ENCODE measurements at regions not wholly inside any gene's neighbourhood (a gene's known extent, or its start where the extent isn't known, plus 50 kb on each side); places are given as distances from the start of the nearest gene placed in this dataset.

DNA sequence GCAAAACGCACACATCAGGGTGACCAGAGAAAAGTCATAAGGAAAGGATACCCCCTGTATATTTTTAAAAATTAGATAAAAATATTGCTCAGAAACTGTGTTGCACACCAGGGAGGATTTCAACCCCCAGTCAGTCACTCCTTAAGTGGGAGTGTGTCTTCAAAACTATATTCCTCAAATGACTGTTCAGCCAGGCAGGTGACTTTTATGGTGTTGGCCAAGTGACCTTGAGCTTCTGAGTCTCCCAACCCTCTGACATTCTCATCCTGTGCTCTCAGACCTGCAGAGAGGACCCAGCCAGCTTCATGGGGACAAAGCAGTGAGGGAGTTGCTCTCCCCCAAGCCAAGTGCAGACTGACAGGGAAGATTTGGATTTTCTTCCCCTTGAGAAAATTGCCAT lies 311.9 kb upstream of the JARID2 start:
- Histone ChIP-seq H3K4me3 (replicated peaks in 1 of 4; ENCODE audit: control extremely low read depth in 1 of 4, insufficient read depth in 1 of 4, low read depth in 3 of 4, low read length in 4 of 4) (no peak overlapping the region), H3K4me1 (ENCODE audit: control insufficient read depth, extremely low read depth, insufficient read depth, low read length) (no peaks in the 10 kb centered on the region), H3K9ac (ENCODE audit: insufficient read depth, low read length) (no peak overlapping the region), H2AFZ (ENCODE audit: low read length) (no peak overlapping the region), H4K20me1 (ENCODE audit: control insufficient read depth, extremely low read depth, insufficient read depth, low read length) (no peaks in the 10 kb centered on the region), H3K36me3 (ENCODE audit: control insufficient read depth, insufficient read depth, low read length) (no peaks in the 10 kb centered on the region), H3K9me3 (ENCODE audit: control insufficient read depth, insufficient read depth, low read depth, low read length) (no peaks in the 10 kb centered on the region), H3K79me2 (ENCODE audit: control insufficient read depth, insufficient read depth, low read length) (no peaks in the 10 kb centered on the region), H3K27ac (ENCODE audit: insufficient read depth, low read length) (no peak overlapping the region), H3K4me2 (ENCODE audit: extremely low read depth, insufficient read depth, low read length) (no peak overlapping the region), H3K27me3 (ENCODE audit: control insufficient read depth, insufficient read depth, low read length) (no peaks in the 10 kb centered on the region)
- DNase-seq (ENCODE audit: low read depth in 2 of 2), result no peak
- TF ChIP-seq, protein P1, sequence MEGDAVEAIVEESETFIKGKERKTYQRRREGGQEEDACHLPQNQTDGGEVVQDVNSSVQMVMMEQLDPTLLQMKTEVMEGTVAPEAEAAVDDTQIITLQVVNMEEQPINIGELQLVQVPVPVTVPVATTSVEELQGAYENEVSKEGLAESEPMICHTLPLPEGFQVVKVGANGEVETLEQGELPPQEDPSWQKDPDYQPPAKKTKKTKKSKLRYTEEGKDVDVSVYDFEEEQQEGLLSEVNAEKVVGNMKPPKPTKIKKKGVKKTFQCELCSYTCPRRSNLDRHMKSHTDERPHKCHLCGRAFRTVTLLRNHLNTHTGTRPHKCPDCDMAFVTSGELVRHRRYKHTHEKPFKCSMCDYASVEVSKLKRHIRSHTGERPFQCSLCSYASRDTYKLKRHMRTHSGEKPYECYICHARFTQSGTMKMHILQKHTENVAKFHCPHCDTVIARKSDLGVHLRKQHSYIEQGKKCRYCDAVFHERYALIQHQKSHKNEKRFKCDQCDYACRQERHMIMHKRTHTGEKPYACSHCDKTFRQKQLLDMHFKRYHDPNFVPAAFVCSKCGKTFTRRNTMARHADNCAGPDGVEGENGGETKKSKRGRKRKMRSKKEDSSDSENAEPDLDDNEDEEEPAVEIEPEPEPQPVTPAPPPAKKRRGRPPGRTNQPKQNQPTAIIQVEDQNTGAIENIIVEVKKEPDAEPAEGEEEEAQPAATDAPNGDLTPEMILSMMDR (conservative IDR thresholded peaks at IDR 0.05 in 1 of 2, IDR thresholded peaks at IDR 0.05 in 1 of 2; ENCODE audit: low read depth in 1 of 2, low read length in 2 of 2), result no peak
- TF ChIP-seq EZH2 (IDR thresholded peaks at IDR 0.05; ENCODE audit: low read length, missing control alignments), result no peak

DNA sequence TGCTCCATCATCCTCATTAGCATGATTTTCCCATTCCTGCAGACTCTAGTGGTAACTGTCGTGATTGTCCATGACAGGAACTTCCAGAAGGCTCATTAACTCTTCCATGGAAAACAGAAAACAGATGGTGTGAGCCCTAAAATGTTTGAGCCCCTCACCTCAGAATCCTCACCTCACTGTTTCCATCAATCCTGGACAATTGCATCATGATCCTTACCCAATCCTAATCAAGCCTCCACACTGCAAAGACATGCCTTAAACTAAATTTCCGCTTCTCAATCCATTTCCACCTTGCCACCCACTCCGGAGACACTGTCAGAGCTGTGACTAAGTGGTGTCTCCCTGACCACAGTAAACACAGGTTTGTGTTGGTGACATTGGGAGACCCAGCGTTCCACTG lies 311.0 kb upstream of the JARID2 start:
- H3K4me2 ChIP-seq (ENCODE audit: extremely low read depth, insufficient read depth, low read length), result no peak overlapping the region
- H3K4me3 ChIP-seq (replicated peaks in 1 of 4; ENCODE audit: control extremely low read depth in 1 of 4, insufficient read depth in 1 of 4, low read depth in 3 of 4, low read length in 4 of 4), result no peak overlapping the region
- H4K20me1 ChIP-seq (ENCODE audit: control insufficient read depth, extremely low read depth, insufficient read depth, low read length), result no peaks in the 10 kb centered on the region
- no peak overlapping the region for H3K9ac ChIP-seq (ENCODE audit: insufficient read depth, low read length)
- no peaks in the 10 kb centered on the region for H3K27me3 ChIP-seq (ENCODE audit: control insufficient read depth, insufficient read depth, low read length)
- H3K36me3 ChIP-seq (ENCODE audit: control insufficient read depth, insufficient read depth, low read length), result no peaks in the 10 kb centered on the region
- no peaks in the 10 kb centered on the region for H3K79me2 ChIP-seq (ENCODE audit: control insufficient read depth, insufficient read depth, low read length)
- H2AFZ ChIP-seq (ENCODE audit: low read length), result no peak overlapping the region
- no peak for TF ChIP-seq EZH2 (IDR thresholded peaks at IDR 0.05; ENCODE audit: low read length, missing control alignments)
- TF ChIP-seq, protein P1 (conservative IDR thresholded peaks at IDR 0.05 in 1 of 2, IDR thresholded peaks at IDR 0.05 in 1 of 2; ENCODE audit: low read depth in 1 of 2, low read length in 2 of 2), result no peak
- H3K27ac ChIP-seq (ENCODE audit: insufficient read depth, low read length), result no peak overlapping the region
- no peaks in the 10 kb centered on the region for H3K4me1 ChIP-seq (ENCODE audit: control insufficient read depth, extremely low read depth, insufficient read depth, low read length)
- no peaks in the 10 kb centered on the region for H3K9me3 ChIP-seq (ENCODE audit: control insufficient read depth, insufficient read depth, low read depth, low read length)
- DNase-seq (ENCODE audit: low read depth in 2 of 2), result no peak

DNA sequence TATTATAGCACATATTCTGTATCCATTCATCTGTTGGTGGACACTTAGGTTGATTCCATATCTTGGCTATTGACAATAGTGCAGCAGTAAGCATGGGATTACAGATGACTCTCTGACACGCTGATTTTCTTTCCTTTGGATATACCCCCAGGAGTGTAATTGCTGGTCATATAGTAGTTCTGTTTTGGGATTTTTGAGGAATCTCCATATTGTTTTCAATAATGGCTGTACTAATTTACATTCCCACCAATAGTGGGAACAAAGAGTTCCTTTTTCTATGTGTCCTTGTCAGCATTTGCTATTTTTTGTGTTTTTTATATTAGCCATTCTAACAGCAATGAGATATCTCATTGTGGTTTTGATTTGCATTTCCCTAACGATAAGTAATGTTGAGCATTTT lies 309.0 kb upstream of the JARID2 start:
- Histone ChIP-seq H3K4me1 (ENCODE audit: control insufficient read depth, extremely low read depth, insufficient read depth, low read length) (no peaks in the 10 kb centered on the region), H4K20me1 (ENCODE audit: control insufficient read depth, extremely low read depth, insufficient read depth, low read length) (no peaks in the 10 kb centered on the region), H3K36me3 (ENCODE audit: control insufficient read depth, insufficient read depth, low read length) (no peaks in the 10 kb centered on the region), H3K4me2 (ENCODE audit: extremely low read depth, insufficient read depth, low read length) (no peak overlapping the region), H2AFZ (ENCODE audit: low read length) (no peak overlapping the region), H3K9ac (ENCODE audit: insufficient read depth, low read length) (no peak overlapping the region), H3K9me3 (ENCODE audit: control insufficient read depth, insufficient read depth, low read depth, low read length) (no peaks in the 10 kb centered on the region), H3K27me3 (ENCODE audit: control insufficient read depth, insufficient read depth, low read length) (no peaks in the 10 kb centered on the region), H3K4me3 (replicated peaks in 1 of 4; ENCODE audit: control extremely low read depth in 1 of 4, insufficient read depth in 1 of 4, low read depth in 3 of 4, low read length in 4 of 4) (no peak overlapping the region), H3K27ac (ENCODE audit: insufficient read depth, low read length) (no peak overlapping the region), H3K79me2 (ENCODE audit: control insufficient read depth, insufficient read depth, low read length) (no peaks in the 10 kb centered on the region)
- DNase-seq (ENCODE audit: low read depth in 2 of 2), result no peak
- TF ChIP-seq EZH2 (IDR thresholded peaks at IDR 0.05; ENCODE audit: low read length, missing control alignments), result no peak
- TF ChIP-seq, protein P1 (conservative IDR thresholded peaks at IDR 0.05 in 1 of 2, IDR thresholded peaks at IDR 0.05 in 1 of 2; ENCODE audit: low read depth in 1 of 2, low read length in 2 of 2), result no peak
